ENCODE measurements at regions not wholly inside any gene's neighbourhood (a gene's known extent, or its start where the extent isn't known, plus 50 kb on each side); places are given as distances from the start of the nearest gene placed in this dataset.

DNA sequence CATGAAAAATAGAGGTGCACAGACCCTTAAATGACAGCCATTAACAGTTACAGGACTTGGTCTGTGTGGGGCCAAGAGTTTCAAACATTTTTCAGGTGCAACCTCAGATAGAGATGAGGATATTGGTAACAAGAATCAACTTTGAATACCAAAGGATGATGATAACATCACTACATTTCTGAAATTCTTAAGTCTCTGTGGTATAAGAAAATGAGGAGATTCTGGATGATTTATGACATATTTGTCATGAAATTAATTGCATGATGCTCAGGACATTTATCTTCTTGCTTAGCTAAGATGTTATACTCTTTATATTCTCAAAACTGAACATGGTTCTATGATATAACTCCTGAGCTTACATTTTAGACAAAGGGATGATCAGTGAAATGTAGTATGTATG is 471.8 kb upstream of the CWC22 start:
- TF ChIP-seq, protein P1, sequence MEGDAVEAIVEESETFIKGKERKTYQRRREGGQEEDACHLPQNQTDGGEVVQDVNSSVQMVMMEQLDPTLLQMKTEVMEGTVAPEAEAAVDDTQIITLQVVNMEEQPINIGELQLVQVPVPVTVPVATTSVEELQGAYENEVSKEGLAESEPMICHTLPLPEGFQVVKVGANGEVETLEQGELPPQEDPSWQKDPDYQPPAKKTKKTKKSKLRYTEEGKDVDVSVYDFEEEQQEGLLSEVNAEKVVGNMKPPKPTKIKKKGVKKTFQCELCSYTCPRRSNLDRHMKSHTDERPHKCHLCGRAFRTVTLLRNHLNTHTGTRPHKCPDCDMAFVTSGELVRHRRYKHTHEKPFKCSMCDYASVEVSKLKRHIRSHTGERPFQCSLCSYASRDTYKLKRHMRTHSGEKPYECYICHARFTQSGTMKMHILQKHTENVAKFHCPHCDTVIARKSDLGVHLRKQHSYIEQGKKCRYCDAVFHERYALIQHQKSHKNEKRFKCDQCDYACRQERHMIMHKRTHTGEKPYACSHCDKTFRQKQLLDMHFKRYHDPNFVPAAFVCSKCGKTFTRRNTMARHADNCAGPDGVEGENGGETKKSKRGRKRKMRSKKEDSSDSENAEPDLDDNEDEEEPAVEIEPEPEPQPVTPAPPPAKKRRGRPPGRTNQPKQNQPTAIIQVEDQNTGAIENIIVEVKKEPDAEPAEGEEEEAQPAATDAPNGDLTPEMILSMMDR (conservative IDR thresholded peaks at IDR 0.05), result no peak
- no peak for TF ChIP-seq EZH2 (IDR thresholded peaks at IDR 0.05; ENCODE audit: low read depth)
